Calu3 (cell line): ENCODE measurements at regions not wholly inside any gene's neighbourhood (a gene's known extent, or its start where the extent isn't known, plus 50 kb on each side); places are given as distances from the start of the nearest gene placed in this dataset.
"Not testable (repeated sequence)": the region's sequence is repeated elsewhere in the genome, so short reads cannot be mapped to it uniquely, and the experiment has no call there.

ENCODE experiments used
- BruUV-seq: library from RNA; stranded (reverse); fragments of 400-500 nt; replicated peaks from 2 replicates; lab custom pipeline; 2021; lab: Mats Ljungman, UMichigan
- CTCF ChIA-PET: fragments of 300-600 bp; sonication (Branson Sonifier 250); formaldehyde crosslinking; loops from one replicate; lab custom pipeline; 2022; ENCODE audit warnings: antibody characterized with exemption; lab: Charles Lee
- DNase-seq: peaks from one replicate; pipeline ENCODE4 v3.0.0; 2022
- H3K27ac Mint-ChIP-seq: one replicate; pipeline ENCODE4 v1.8.0; 2022; ENCODE audit warnings: mixed read lengths; ENCODE audit not compliant: unreplicated experiment
- H3K27me3 Mint-ChIP-seq: one replicate; pipeline ENCODE4 v1.8.0; 2022; ENCODE audit warnings: mixed read lengths; ENCODE audit not compliant: unreplicated experiment
- H3K36me3 Mint-ChIP-seq: one replicate; pipeline ENCODE4 v1.8.0; 2022; ENCODE audit warnings: mild to moderate bottlenecking, moderate library complexity, mixed read lengths; ENCODE audit not compliant: insufficient read depth, unreplicated experiment
- H3K4me1 Mint-ChIP-seq: one replicate; pipeline ENCODE4 v1.8.0; 2022; ENCODE audit warnings: mild to moderate bottlenecking, low read depth, mixed read lengths; ENCODE audit not compliant: unreplicated experiment
- H3K4me3 Mint-ChIP-seq: one replicate; pipeline ENCODE4 v1.8.0; 2022; ENCODE audit warnings: mild to moderate bottlenecking, low read depth, moderate library complexity, mixed read lengths; ENCODE audit not compliant: unreplicated experiment
- H3K9me3 Mint-ChIP-seq: one replicate; pipeline ENCODE4 v1.8.0; 2022; ENCODE audit warnings: low read depth, mixed read lengths; ENCODE audit not compliant: unreplicated experiment
- intact Hi-C: fragments of 100-400 bp; cut with micrococcal nuclease; formaldehyde crosslinking; loops from one replicate; pipeline ENCODE4 v1.10.0; 2022; ENCODE audit not compliant: unreplicated experiment
- TF ChIP-seq, protein P1 (sequence below): fragments of 200-600 bp; IDR thresholded peaks from one replicate; pipeline ENCODE4 v1.8.0; 2022; ENCODE audit warnings: antibody characterized with exemption; ENCODE audit not compliant: unreplicated experiment

DNA sequence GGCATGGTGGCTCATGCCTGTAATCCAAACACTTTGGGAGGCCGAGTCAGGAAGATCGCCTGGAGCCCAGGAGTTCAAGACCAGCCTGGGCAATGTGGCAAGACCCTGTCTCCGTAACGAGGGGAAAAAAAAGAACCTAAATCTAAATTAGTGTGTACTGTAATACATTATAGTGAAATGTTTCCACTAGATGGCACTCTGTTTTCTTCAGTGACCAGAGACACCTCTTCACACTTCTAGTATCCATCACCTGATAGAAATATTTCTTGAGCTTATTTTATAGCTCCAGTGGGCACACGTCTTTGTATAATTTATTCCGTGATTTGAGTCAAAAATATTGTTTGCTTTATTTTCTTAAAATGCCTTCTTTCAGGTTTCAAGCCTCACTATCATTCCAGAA lies 600.9 kb upstream of the DIPK2B start:
- Mint-ChIP-seq H3K4me3 (no peak overlapping the region), H3K27ac (no peak overlapping the region), H3K27me3 (no peaks in the 10 kb centered on the region), H3K36me3 (peaks cover 49% of the 10 kb centered on the region), H3K9me3 (no peaks in the 10 kb centered on the region), H3K4me1 (peaks cover 45% of the 10 kb centered on the region)
- CTCF ChIA-PET: interaction anchor here (0.8 to 1.6 kb wide), 4 partner anchors 24 to 607 kb away, joined by 3 to 6 read pairs (median 4); no protein-coding TSS in a partner anchor
- no TSS peak for BruUV-seq
- TF ChIP-seq, protein P1, sequence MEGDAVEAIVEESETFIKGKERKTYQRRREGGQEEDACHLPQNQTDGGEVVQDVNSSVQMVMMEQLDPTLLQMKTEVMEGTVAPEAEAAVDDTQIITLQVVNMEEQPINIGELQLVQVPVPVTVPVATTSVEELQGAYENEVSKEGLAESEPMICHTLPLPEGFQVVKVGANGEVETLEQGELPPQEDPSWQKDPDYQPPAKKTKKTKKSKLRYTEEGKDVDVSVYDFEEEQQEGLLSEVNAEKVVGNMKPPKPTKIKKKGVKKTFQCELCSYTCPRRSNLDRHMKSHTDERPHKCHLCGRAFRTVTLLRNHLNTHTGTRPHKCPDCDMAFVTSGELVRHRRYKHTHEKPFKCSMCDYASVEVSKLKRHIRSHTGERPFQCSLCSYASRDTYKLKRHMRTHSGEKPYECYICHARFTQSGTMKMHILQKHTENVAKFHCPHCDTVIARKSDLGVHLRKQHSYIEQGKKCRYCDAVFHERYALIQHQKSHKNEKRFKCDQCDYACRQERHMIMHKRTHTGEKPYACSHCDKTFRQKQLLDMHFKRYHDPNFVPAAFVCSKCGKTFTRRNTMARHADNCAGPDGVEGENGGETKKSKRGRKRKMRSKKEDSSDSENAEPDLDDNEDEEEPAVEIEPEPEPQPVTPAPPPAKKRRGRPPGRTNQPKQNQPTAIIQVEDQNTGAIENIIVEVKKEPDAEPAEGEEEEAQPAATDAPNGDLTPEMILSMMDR: no peak
- intact Hi-C loops: loop anchor here (10.0 kb wide), 2 partner anchors 47 to 287 kb away; no protein-coding TSS in a partner anchor
- no peak for DNase-seq

DNA sequence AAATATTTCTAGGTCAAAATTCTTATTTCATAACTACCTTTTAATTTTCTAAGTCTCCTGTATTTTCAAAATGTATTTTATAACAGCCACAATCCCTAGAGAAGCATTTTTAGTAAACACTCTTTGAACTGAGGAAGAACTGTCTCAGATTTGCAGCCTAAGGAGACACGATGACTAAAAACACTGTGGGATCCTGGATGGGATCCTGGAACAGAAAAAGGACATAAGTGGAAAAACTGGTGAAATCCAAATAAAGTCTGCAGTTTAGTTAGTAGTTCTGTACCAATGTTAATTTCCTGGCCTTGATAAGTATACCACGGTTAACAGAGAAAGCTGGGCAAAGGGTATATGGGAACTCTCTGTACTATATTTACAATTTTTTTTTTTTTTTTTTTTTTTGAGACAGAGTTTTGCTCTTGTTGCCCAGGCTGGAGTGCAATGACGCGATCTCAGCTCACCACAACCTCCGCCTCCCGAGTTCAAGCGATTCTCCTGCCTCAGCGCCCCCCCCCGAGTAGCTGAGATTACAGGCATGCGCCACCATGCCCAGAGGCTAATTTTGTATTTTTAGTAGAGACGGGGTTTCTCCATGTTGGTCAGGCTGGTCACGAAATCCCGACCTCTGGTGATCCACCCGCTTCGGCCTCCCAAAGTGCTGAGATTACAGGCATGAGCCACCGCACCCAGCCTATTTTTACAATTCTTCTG lies 600.2 kb upstream of the DIPK2B start:
- DNase-seq, BruUV-seq, H3K4me3 Mint-ChIP-seq, H3K27me3 Mint-ChIP-seq, H3K9me3 Mint-ChIP-seq, H3K27ac Mint-ChIP-seq: not testable (repeated sequence)
- Mint-ChIP-seq H3K36me3 (peaks cover 47% of the 10 kb centered on the region), H3K4me1 (peaks cover 47% of the 10 kb centered on the region)
- CTCF ChIA-PET: interaction anchor here (1.2 to 1.6 kb wide), 2 partner anchors 23 to 48 kb away, joined by 3 to 4 read pairs; no protein-coding TSS in a partner anchor
- intact Hi-C loops: loop anchor here (10.0 kb wide), 2 partner anchors 46 to 286 kb away; no protein-coding TSS in a partner anchor

DNA sequence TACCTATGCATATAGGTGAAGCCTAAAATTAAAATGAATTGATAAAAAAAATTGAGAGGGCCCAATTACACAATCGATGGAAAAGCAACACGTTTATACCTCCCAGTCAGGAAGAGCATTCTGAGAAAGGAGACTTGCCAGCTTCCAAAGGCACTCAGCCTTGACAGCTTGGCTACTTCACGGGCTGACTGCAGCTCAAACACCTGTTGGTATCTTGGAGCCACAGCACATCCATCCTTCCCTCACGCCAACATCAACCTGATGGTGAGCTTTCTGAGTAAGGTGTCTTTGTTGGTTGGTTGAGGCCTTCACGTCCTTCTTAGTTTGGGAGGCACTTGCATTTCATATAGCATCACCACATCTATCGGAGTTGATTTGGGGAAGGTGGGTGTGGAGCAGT lies 598.9 kb upstream of the DIPK2B start:
- no peaks in the 10 kb centered on the region for H3K9me3 Mint-ChIP-seq
- TF ChIP-seq, protein P1: no peak
- H3K27me3 Mint-ChIP-seq: no peaks in the 10 kb centered on the region
- no TSS peak for BruUV-seq
- H3K36me3 Mint-ChIP-seq: peaks cover 46% of the 10 kb centered on the region
- peak overlapping the region; percentile 77 for H3K4me3 Mint-ChIP-seq
- intact Hi-C loops: no loop called here
- H3K27ac Mint-ChIP-seq: peak overlapping the region; percentile 98
- H3K4me1 Mint-ChIP-seq: peaks cover 45% of the 10 kb centered on the region
- no peak for DNase-seq
- CTCF ChIA-PET: no interaction called here

GRCh38 chrX:45795546-45795945 lies 594.9 kb upstream of the DIPK2B start:
- intact Hi-C loops: no loop called here
- no TSS peak for BruUV-seq
- Mint-ChIP-seq H3K4me1 (peaks cover 48% of the 10 kb centered on the region), H3K27me3 (no peaks in the 10 kb centered on the region), H3K36me3 (peaks cover 52% of the 10 kb centered on the region), H3K27ac (no peak overlapping the region), H3K4me3 (no peak overlapping the region), H3K9me3 (no peaks in the 10 kb centered on the region)
- CTCF ChIA-PET: interaction anchor here (1.3 kb wide), 1 partner anchor 8 kb away, joined by 3 read pairs; no protein-coding TSS in a partner anchor
- DNase-seq: no peak
- TF ChIP-seq, protein P1: no peak

- peaks cover 54% of the 10 kb centered on the region for H3K4me1 Mint-ChIP-seq
- no peaks in the 10 kb centered on the region for H3K27me3 Mint-ChIP-seq
- intact Hi-C loops: no loop called here
- no peaks in the 10 kb centered on the region for H3K9me3 Mint-ChIP-seq
- H3K27ac Mint-ChIP-seq: no peak overlapping the region
- TF ChIP-seq, protein P1: no peak
- CTCF ChIA-PET: interaction anchor here (0.8 to 1.3 kb wide), 2 partner anchors 8 to 23 kb away, joined by 3 read pairs; no protein-coding TSS in a partner anchor
- DNase-seq: no peak
- no peak overlapping the region for H3K4me3 Mint-ChIP-seq
- no TSS peak for BruUV-seq
- peaks cover 57% of the 10 kb centered on the region for H3K36me3 Mint-ChIP-seq
Observed at GRCh38 chrX:45794995-45795337, 594.3 kb upstream of the DIPK2B start.
